ENCODE measurements at regions not wholly inside any gene's neighbourhood (a gene's known extent, or its start where the extent isn't known, plus 50 kb on each side); places are given as distances from the start of the nearest gene placed in this dataset.
"Not testable (repeated sequence)": the region's sequence is repeated elsewhere in the genome, so short reads cannot be mapped to it uniquely, and the experiment has no call there.

DNA sequence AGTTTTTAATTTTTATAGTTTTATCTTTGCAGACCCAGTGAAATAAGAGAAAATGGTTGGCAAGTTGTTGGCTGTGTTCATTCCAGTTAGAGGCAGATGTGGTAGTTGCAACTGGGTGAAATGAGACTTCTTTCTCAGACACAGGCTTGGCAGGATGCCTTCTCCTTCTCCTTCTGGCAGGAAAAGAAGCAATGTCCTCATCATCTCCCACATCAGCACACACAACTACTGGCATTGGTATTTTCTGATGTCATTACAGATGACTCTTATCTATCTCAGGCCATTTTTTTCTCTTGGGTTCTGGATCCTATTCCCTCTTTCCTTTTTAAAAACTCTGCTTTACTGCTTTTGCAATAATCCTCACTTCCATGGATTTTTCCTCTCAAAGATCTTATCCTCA, 103.3 kb upstream of the EDIL3 start:
- DNase-seq (ENCODE audit: low read depth): no peak

DNA sequence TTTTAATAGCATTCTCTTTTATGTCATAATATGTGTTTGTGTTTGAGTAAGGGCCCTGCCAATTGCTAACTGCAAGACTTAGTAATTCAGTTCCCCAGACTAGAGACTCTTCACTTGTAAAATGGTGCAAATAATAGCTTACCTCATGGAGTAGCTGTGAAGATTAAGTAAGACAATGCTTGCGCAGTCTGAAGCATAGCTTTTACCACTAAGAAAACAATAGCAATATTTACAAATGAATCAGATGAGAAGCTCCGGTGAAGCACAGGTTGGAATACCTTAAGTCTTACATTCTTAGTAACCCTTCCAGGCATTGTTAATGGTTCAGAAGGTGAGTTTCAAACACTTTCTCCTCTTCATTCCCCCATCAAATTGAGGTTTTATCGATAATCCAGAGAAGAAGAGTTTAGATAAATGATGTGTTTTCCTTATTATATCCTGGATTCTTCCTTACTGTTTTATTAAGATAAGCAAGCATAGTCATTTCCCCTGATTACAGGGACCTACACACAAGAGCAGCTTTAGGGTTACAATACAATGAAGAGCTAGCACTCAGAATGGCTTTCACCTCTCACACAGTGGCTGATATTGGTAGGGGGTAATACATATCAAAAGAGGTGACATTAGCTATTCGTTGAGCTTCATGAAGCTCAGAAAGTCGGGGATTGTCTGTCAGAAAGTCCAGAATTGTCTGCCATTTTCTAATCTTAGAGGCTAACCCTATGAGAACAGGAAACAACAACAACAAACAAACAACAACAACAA, 96.4 kb upstream of the EDIL3 start:
- no peak for DNase-seq (ENCODE audit: low read depth)

DNA sequence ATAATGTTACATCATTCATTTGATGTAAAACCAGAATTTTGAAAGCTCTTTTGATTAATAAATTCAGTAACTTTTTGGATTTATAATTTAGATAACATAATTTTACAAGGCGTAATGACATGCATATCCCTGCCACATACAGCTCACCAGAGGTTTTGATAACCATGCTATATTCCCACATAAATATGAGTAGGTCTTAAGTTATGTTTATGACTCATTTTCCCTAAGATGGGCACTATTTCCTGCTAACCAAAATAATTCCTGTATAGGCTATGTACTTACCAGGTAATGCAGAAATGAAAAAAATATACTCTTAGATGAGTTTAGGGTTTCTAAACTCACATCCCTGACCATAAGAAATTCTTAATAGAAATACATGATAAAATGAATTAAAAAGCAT, 93.9 kb upstream of the EDIL3 start:
- DNase-seq (ENCODE audit: low read depth): no peak

DNA sequence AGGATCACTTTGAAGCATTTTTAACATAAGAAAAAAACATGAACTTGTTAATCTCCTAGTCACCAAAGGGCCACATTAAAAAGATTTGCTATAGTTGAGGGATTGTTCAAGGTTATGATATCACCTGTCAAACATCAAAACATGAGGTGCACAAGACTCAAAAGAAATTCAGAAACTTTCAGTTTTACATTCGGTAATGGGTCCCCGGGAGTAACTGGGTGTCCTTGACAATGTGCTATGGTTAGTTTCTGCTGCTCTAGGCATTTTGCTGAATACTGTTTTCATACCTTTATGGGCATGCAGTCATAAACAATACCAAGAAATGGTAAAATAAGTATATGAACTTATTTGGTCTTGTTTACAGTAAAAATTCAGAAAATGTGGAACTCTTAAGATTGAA, 92.8 kb upstream of the EDIL3 start:
- no peak for DNase-seq (ENCODE audit: low read depth)

DNA sequence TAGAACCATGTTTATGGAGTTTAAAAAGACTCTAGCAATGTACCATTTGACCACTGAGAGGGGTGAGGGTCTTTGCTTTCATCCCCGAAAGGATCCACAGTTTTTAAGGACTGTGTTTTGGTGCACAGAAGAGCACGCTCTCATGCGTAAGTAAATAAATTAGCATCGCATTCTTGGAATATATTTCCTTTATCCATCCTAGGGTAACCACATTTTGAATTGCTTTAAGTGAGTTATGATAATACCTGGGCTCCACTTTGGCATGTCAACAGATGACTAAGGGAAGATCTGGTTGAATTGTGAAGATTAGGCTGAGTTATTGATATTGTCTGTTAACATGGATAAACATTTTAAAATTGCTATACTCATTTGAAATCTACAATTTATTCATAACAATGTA, 89.4 kb upstream of the EDIL3 start:
- no peak for DNase-seq (ENCODE audit: low read depth)

DNA sequence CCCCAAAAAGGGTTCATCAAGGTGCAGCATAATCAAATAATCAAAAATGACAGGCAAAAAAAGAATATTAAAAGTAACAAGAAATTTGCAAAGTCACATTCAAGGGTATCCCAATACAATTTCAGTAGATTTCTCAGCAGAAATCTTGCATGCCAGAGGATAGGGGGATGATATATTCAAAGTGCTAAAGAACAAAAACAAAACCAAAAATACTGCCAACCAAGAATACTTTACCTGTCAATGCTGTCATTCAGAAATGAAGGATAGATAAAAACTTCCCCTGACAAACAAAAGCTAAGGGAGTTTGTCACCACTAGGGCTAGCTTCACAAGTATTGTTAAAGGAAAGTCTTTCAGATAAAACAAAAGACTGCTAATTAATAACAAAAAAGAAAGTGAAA, 68.7 kb upstream of the EDIL3 start:
- DNase-seq (ENCODE audit: low read depth): no peak

DNA sequence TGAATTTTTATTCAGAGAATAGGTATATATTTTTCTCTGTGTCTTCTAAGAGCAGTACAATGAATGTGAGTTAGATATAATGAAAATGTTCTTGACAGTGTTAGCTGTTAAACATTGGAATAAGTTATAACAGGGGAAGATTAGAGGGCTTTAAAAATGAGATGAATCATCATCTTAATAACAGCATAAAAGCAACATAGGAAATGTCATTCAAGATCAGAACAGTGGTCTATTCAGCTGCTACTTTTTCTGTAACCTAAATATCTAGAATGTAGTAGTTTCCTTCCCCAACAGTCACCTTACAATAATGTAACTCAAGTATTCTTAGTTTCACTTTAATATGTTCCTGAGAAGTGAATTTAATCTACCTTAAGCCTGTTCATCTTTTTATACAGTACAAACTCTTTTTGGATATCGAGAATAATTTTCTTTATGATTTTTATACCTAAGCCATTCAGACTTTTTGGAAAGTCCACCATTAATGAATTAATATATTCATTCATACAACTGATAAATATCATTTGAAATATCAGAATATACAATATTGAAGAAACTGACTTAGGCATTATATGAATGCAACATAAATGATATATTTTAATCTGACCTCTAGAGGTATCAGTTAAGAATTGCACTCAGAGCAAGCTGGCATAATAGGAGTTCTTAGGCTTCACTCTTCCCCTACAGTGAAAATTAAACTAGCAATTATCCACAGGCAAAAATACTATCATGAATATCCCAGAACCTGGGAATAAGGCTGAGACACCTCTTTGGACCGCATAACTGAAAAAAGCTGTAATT, 66.1 kb upstream of the EDIL3 start:
- DNase-seq (ENCODE audit: low read depth): no peak

DNA sequence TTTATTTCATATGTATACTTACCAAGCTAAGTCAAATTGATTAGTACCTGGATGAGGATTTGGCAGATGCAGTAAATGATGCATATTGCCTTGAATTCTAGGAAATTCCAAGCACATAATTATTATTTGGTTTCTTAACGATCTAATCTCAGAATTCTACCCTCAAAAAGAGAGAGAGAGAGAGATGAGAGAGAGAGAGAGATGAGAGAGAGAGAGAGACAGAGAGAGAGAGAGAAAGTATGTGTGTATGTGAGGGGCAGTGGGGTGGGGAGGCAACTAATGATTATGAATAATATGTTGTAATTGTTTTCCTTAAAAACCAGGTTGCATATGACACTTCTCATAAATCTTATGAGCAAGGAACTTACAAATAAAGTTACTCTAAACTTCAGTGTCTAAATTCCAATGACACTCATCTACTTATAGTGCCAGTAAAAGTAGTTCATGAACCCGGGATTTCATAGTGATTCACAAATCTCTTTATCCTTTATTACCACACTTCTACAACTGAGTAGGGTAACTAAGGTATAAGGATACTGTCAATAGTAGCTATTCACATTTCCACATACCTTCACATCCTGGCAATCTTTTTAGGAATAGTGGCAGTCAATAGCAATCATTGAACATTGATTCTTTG, 60.5 kb upstream of the EDIL3 start:
- no peak for DNase-seq (ENCODE audit: low read depth)

DNA sequence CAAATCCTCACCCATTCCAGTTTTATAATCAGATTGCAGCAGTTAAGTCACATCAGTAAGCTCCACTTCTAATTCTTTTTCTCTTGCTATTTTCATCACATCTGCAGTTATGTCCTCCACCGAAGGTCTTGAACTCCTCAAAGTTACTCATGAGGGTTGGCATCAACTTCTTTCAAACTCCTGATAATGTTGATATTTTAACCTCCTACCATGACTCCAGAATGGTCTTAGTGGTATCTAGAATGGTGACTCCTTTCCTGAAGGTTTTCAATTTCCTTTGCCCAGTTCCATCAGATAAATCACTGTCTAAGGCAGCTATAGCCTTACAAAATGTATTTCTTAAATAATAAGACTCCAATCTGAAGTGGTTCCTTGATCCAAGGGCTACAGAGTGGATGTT, 53.8 kb upstream of the EDIL3 start:
- DNase-seq (ENCODE audit: low read depth): no peak

DNA sequence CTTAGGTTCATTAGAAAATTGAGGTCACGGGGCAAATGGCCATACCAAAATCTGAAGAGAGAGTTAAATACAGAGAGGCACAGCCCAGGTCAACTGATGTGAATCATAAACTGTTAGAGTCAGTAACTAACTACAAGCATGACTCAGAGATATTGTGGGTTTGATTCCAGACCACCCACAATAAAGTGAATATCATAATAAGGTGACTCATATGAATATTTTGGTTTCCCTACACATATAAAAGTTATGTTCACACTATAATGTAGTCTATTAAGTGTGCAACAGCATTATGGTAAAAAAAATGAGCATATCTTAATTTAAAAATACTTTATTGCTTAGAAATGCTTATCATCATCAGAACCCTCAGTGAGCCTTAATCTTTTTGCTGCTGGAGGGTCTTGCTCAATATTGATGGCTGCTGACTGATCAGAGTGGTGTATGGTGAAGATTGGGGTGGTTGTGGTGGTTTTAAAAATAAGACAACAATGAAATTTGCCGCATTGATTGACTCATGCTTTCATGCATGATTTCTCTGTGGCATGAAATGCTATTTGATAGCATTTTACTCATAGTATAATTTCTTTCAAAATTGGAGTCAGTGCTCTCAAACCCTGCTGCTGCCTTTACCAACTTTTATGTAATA, 53.1 kb upstream of the EDIL3 start:
- no peak for DNase-seq (ENCODE audit: low read depth)

DNA sequence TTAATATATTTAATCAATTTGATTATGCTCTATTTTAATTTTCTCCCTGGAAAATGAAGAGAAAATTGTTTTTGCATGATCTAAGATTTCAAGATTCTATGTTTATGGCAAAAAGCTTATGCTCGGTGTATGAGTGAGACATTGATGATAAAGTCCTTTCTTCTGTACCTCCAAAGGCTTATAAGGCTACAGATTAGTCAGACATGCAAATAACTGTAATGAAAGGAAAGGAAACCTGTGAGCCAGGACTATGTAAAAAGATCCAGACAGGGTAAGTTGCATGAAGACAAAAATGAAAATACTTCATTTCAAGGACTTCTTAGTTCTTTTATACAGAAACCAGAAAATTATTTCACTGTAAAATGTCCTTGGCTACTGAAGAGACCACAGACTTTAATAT, 52.2 kb upstream of the EDIL3 start:
- DNase-seq (ENCODE audit: low read depth): no peak

DNA sequence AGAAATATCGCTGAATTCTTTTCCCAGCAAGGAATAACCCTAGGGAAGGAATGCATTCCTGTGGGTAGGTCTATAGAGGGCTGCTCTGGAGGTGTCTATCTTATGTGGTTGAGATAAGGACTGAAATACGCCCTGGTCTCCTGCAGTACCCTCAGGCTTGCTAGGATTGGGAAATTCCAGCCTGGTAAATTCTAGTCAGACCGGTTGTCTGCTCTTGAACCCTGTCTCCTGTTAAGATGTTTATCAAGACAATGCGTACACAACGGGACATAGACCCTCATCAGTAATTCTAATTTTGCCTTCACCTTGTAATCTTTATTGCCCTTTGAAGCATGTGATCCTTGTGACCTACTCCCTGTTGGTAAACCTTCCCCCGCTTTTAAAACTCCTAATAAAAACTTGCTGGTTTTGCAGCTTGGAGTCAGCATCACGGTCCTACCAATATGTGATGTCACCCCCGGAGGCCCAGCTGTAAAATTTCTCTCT, 51.2 kb upstream of the EDIL3 start:
- DNase-seq (ENCODE audit: low read depth): not testable (repeated sequence)
